IMR-90 (cell line): ENCODE measurements at regions not wholly inside any gene's neighbourhood (a gene's known extent, or its start where the extent isn't known, plus 50 kb on each side); places are given as distances from the start of the nearest gene placed in this dataset.

Experiments
- ATAC-seq: fragments of 200-7000 bp; cut with Tn5 transposase; 2 replicates; pipeline ENCODE4 v1.9.1; 2020; ENCODE audit warnings: low read depth, mild to moderate bottlenecking, moderate library complexity
- BruUV-seq: library from RNA; stranded (reverse); fragments of 400-500 nt; replicated peaks from 2 replicates; lab custom pipeline; 2021; lab: Mats Ljungman, UMichigan
- CTCF ChIA-PET: fragments of 300-600 bp; formaldehyde crosslinking; extraction: SDS; loops from one replicate; lab custom pipeline; 2021; ENCODE audit warnings: antibody characterized with exemption; lab: Yijun Ruan, JAX
- POLR2A ChIA-PET: fragments of 300-600 bp; sonication (Branson Sonifier 250); formaldehyde crosslinking; loops from one replicate; lab custom pipeline; 2022; ENCODE audit warnings: antibody characterized with exemption; ENCODE audit not compliant: unreplicated experiment; lab: Charles Lee
- DNase-seq: peaks from one replicate; pipeline ENCODE4 v3.0.0; 2013
- H2AFZ ChIP-seq: replicated peaks from 2 replicates; pipeline ENCODE3; 2013; ENCODE audit warnings: low read length, mild to moderate bottlenecking; ENCODE audit not compliant: poor library complexity
- H2AK5ac ChIP-seq: 2 replicates; pipeline ENCODE4 v1.6.1; 2013; ENCODE audit warnings: low read depth, low read length, inconsistent platforms
- H2AK9ac ChIP-seq: replicated peaks from 2 replicates; pipeline ENCODE3; 2013; ENCODE audit warnings: mild to moderate bottlenecking, low read depth, low read length, moderate library complexity; ENCODE audit not compliant: poor library complexity
- H2BK120ac ChIP-seq: 2 replicates; pipeline ENCODE4 v1.6.1; 2013; ENCODE audit warnings: low read depth, low read length, inconsistent platforms
- H2BK15ac ChIP-seq: 3 replicates; pipeline ENCODE4 v1.6.1; 2013; ENCODE audit warnings: low read depth, low read length, inconsistent platforms
- H2BK20ac ChIP-seq: 2 replicates; pipeline ENCODE4 v1.6.1; 2013; ENCODE audit warnings: low read depth, mild to moderate bottlenecking, inconsistent platforms, low read length, moderate library complexity
- H2BK5ac ChIP-seq: 2 replicates; pipeline ENCODE4 v1.6.1; 2013; ENCODE audit warnings: mild to moderate bottlenecking, low read depth, low read length, inconsistent platforms; ENCODE audit not compliant: poor library complexity, severe bottlenecking
- H3K14ac ChIP-seq: replicated peaks from 2 replicates; pipeline ENCODE4 v1.6.1; 2013; ENCODE audit warnings: low read depth, low read length, inconsistent platforms
- H3K18ac ChIP-seq: 2 replicates; pipeline ENCODE4 v1.6.1; 2013; ENCODE audit warnings: low read depth, low read length, control low read depth
- H3K23ac ChIP-seq: 2 replicates; pipeline ENCODE4 v1.6.1; 2013; ENCODE audit warnings: low read depth, low read length, inconsistent platforms
- H3K27ac ChIP-seq: 2 replicates; pipeline ENCODE4 v1.5.1; 2013; ENCODE audit warnings: mild to moderate bottlenecking, control low read depth, low read length; ENCODE audit not compliant: insufficient read depth
- H3K27me3 ChIP-seq: 2 replicates; pipeline ENCODE4 v1.6.1; 2013; ENCODE audit warnings: low read length; ENCODE audit not compliant: control insufficient read depth, insufficient read depth
- H3K36me3 ChIP-seq: 2 replicates; pipeline ENCODE4 v1.6.1; 2013; ENCODE audit warnings: low read length, mixed read lengths; ENCODE audit not compliant: control insufficient read depth, insufficient read depth
- H3K4ac ChIP-seq: 2 replicates; pipeline ENCODE4 v1.6.1; 2013; ENCODE audit warnings: low read depth, low read length, inconsistent platforms
- H3K4me1 ChIP-seq: 2 replicates; pipeline ENCODE4 v1.6.1; 2013; ENCODE audit warnings: low read length, mixed read lengths; ENCODE audit not compliant: control insufficient read depth, insufficient read depth
- H3K4me2 ChIP-seq: 2 replicates; pipeline ENCODE4 v1.6.1; 2013; ENCODE audit warnings: low read depth, mild to moderate bottlenecking, control low read depth, low read length, moderate library complexity
- H3K4me3 ChIP-seq: 2 replicates; pipeline ENCODE4 v1.5.1; 2013; ENCODE audit warnings: low read depth, mild to moderate bottlenecking, control low read depth, low read length, moderate library complexity; ENCODE audit not compliant: insufficient read depth
- H3K56ac ChIP-seq: 2 replicates; pipeline ENCODE4 v1.6.1; 2013; ENCODE audit warnings: low read length, inconsistent platforms; ENCODE audit not compliant: insufficient read depth; ENCODE audit errors: extremely low read depth
- H3K79me1 ChIP-seq, 2 experiments: 2 replicates each; pipeline ENCODE4 v1.6.1; 2013; ENCODE audit warnings: low read length in 2 of 2, inconsistent platforms in 1 of 2, low read depth in 1 of 2
- H3K9ac ChIP-seq: 2 replicates; pipeline ENCODE4 v1.6.1; 2013; ENCODE audit warnings: low read depth, low read length, control low read depth
- H3K9me1 ChIP-seq: 2 replicates; pipeline ENCODE4 v1.6.1; 2013; ENCODE audit warnings: low read length, inconsistent platforms; ENCODE audit not compliant: insufficient read depth
- H3K9me3 ChIP-seq: 2 replicates; pipeline ENCODE4 v1.6.1; 2013; ENCODE audit warnings: low read length; ENCODE audit not compliant: control insufficient read depth, insufficient read depth
- H4K20me1 ChIP-seq: 2 replicates; pipeline ENCODE4 v1.6.1; 2013; ENCODE audit warnings: low read length, inconsistent platforms; ENCODE audit not compliant: insufficient read depth
- H4K5ac ChIP-seq: 2 replicates; pipeline ENCODE4 v1.6.1; 2013; ENCODE audit warnings: mild to moderate bottlenecking, low read depth, low read length, control low read depth
- H4K8ac ChIP-seq, 2 experiments: 2 replicates each; pipeline ENCODE4 v1.6.1; 2013; ENCODE audit warnings: low read depth in 2 of 2, low read length in 2 of 2, control low read depth in 1 of 2, inconsistent platforms in 1 of 2
- H4K91ac ChIP-seq: 2 replicates; pipeline ENCODE4 v1.6.1; 2013; ENCODE audit warnings: low read depth, low read length, inconsistent platforms; ENCODE audit not compliant: insufficient read depth
- BHLHE40 ChIP-seq: fragments of 150-350 bp; IDR thresholded peaks from 2 replicates; pipeline ENCODE4 v1.6.1; 2016; ENCODE audit warnings: mild to moderate bottlenecking, low read depth, low read length
- CHD1 ChIP-seq: IDR thresholded peaks from 2 replicates; pipeline ENCODE4 v1.6.1; 2012; ENCODE audit warnings: low read depth, low read length, improper control_type of control experiment
- CTCF ChIP-seq: conservative IDR thresholded peaks from 2 replicates; pipeline ENCODE4 v1.5.1; 2012; ENCODE audit warnings: mild to moderate bottlenecking, low read depth, low read length, improper control_type of control experiment
- ELK1 ChIP-seq: fragments of 150-350 bp; IDR thresholded peaks from 2 replicates; pipeline ENCODE4 v1.6.1; 2016; ENCODE audit warnings: low read depth, mild to moderate bottlenecking, low read length, moderate library complexity, borderline replicate concordance
- FOS ChIP-seq: fragments of 150-350 bp; IDR thresholded peaks from 2 replicates; pipeline ENCODE4 v1.6.1; 2016; ENCODE audit warnings: low read depth, low read length
- MAFK ChIP-seq: IDR thresholded peaks from 2 replicates; pipeline ENCODE4 v1.6.1; 2012; ENCODE audit warnings: low read depth, low read length, improper control_type of control experiment
- MAZ ChIP-seq: IDR thresholded peaks from 2 replicates; pipeline ENCODE4 v1.6.1; 2012; ENCODE audit warnings: low read depth, mild to moderate bottlenecking, low read length, improper control_type of control experiment, moderate library complexity, borderline replicate concordance
- MXI1 ChIP-seq: IDR thresholded peaks from 2 replicates; pipeline ENCODE4 v1.6.1; 2012; ENCODE audit warnings: low read depth, mild to moderate bottlenecking, low read length, moderate library complexity, borderline replicate concordance
- NFE2L2 ChIP-seq: fragments of 150-350 bp; IDR thresholded peaks from 2 replicates; pipeline ENCODE4 v1.6.1; 2016; ENCODE audit warnings: low read depth, mild to moderate bottlenecking, low read length
- RAD21 ChIP-seq: IDR thresholded peaks from 2 replicates; pipeline ENCODE4 v1.6.1; 2012; ENCODE audit warnings: low read length, improper control_type of control experiment
- RFX5 ChIP-seq: IDR thresholded peaks from 2 replicates; pipeline ENCODE4 v1.8.0; 2012; ENCODE audit warnings: low read depth, mild to moderate bottlenecking, low read length, moderate library complexity
- SMC3 ChIP-seq: fragments of 150-350 bp; IDR thresholded peaks from 2 replicates; pipeline ENCODE4 v1.6.1; 2016; ENCODE audit warnings: low read depth, mild to moderate bottlenecking, antibody characterized with exemption, low read length, moderate library complexity
- USF2 ChIP-seq: fragments of 150-350 bp; IDR thresholded peaks from 2 replicates; pipeline ENCODE4 v1.6.1; 2017; ENCODE audit warnings: mild to moderate bottlenecking, antibody characterized with exemption, low read length, low read depth
- WGBS, 2 experiments: methylation state at CpG; one replicate each; pipeline versions ENCODE4 v1.1.5 to v1.1.7; 2013; ENCODE audit warnings: missing lambda C conversion rate in 2 of 2; ENCODE audit not compliant: insufficient read length in 1 of 2; ENCODE audit errors: extremely low coverage in 2 of 2; 5-methylcytosine and 5-hydroxymethylcytosine counted together
- dilution Hi-C: fragments of 300-500 bp; cut with HindIII; formaldehyde crosslinking; loops from one replicate; pipeline ENCODE4 v1.14.3; 2018; ENCODE audit warnings: low sequenced_read_pairs; ENCODE audit not compliant: unreplicated experiment
- in situ Hi-C: fragments of 300-500 bp; cut with MboI; formaldehyde crosslinking; loops from 3 replicates; pipeline ENCODE4 v1.14.3; 2019; ENCODE audit warnings: low sequenced_read_pairs, inconsistent platforms, mixed read lengths
- intact Hi-C: fragments of 100-400 bp; cut with micrococcal nuclease; formaldehyde crosslinking; loops from 2 replicates; pipeline ENCODE4 v1.10.0; 2022

- DNase-seq: no peak
- no peak overlapping the region for H2BK15ac ChIP-seq
- H2BK20ac ChIP-seq: no peak overlapping the region
- no peaks in the 10 kb centered on the region for H3K27me3 ChIP-seq
- H3K18ac ChIP-seq: no peak overlapping the region
- no peaks in the 10 kb centered on the region for H4K20me1 ChIP-seq
- H3K9me1 ChIP-seq: no peaks in the 10 kb centered on the region
- H3K4me2 ChIP-seq: no peak overlapping the region
- no peak overlapping the region for H4K8ac ChIP-seq
- intact Hi-C loops (no loop called here), dilution Hi-C loops (no loop called here), in situ Hi-C loops (no loop called here)
- no peaks in the 10 kb centered on the region for H3K36me3 ChIP-seq
- H3K27ac ChIP-seq: no peak overlapping the region
- POLR2A ChIA-PET: no interaction called here
- 79% methylated on average over 5 of the region's 13 CpGs; no CpG with 5 or more reads in 1 of the 2 experiments for WGBS, 2 experiments
- no peak for TF ChIP-seq RAD21
- no peak for TF ChIP-seq ELK1
- no peak for TF ChIP-seq MAZ
- no peak for TF ChIP-seq MAFK
- no peak for TF ChIP-seq NFE2L2
- no peak for TF ChIP-seq RFX5
- TF ChIP-seq CHD1: no peak
- no peak for TF ChIP-seq BHLHE40
- no peak for TF ChIP-seq SMC3
- TF ChIP-seq MXI1: no peak
- no peak for TF ChIP-seq USF2
- TF ChIP-seq CTCF: no peak
- no peak for TF ChIP-seq FOS
- CTCF ChIA-PET: no interaction called here
- H2AFZ ChIP-seq: no peak overlapping the region
- H3K56ac ChIP-seq: no peak overlapping the region
- H3K14ac ChIP-seq: no peak overlapping the region
- H3K9me3 ChIP-seq: peaks cover 19% of the 10 kb centered on the region
- no peak overlapping the region for H4K91ac ChIP-seq
- BruUV-seq: no TSS peak
- H2BK120ac ChIP-seq: no peak overlapping the region
- no peak overlapping the region for H4K5ac ChIP-seq
- no peaks in the 10 kb centered on the region for H3K4me1 ChIP-seq
- H2BK5ac ChIP-seq: no peak overlapping the region
- H3K23ac ChIP-seq: no peak overlapping the region
- H3K4me3 ChIP-seq: no peak overlapping the region
- no peak overlapping the region for H3K4ac ChIP-seq
- no peak overlapping the region for H2AK5ac ChIP-seq
- no peak overlapping the region for H2AK9ac ChIP-seq
- H3K79me1 ChIP-seq: no peaks in the 10 kb centered on the region
- H3K9ac ChIP-seq: no peak overlapping the region
- no peak for ATAC-seq
Measured at GRCh38 chr3:26346497-26346896, 276.1 kb upstream of the LRRC3B start.
